ENCODE measurements at regions not wholly inside any gene's neighbourhood (a gene's known extent, or its start where the extent isn't known, plus 50 kb on each side); places are given as distances from the start of the nearest gene placed in this dataset.

DNA sequence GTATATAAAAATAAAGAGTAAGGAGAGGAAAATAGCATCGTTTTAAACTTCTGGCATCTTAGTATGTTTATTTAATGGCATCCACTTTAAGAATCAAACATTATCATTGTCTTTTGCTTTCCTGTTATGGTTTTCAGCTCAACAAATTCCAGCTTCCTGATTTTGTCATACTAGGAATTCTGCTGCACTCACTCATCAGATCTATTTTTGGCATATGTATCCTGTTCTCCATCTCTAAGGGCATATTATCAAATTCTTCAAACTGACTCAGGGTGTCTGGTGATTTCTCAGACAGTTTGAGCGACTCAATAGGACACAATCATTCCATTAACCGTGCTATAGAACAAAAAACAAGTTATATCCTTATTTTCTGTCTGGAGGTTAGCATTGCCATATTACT, 248.5 kb upstream of the DIAPH2 start:
- TF ChIP-seq, protein P1, sequence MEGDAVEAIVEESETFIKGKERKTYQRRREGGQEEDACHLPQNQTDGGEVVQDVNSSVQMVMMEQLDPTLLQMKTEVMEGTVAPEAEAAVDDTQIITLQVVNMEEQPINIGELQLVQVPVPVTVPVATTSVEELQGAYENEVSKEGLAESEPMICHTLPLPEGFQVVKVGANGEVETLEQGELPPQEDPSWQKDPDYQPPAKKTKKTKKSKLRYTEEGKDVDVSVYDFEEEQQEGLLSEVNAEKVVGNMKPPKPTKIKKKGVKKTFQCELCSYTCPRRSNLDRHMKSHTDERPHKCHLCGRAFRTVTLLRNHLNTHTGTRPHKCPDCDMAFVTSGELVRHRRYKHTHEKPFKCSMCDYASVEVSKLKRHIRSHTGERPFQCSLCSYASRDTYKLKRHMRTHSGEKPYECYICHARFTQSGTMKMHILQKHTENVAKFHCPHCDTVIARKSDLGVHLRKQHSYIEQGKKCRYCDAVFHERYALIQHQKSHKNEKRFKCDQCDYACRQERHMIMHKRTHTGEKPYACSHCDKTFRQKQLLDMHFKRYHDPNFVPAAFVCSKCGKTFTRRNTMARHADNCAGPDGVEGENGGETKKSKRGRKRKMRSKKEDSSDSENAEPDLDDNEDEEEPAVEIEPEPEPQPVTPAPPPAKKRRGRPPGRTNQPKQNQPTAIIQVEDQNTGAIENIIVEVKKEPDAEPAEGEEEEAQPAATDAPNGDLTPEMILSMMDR (conservative IDR thresholded peaks at IDR 0.05; ENCODE audit: low read depth, low read length) = no peak
- no peak for TF ChIP-seq EZH2 (IDR thresholded peaks at IDR 0.05; ENCODE audit: borderline replicate concordance, low read depth, low read length, poor library complexity, severe bottlenecking)

All from A673 (cell line).